RWPE2 (cell line): ENCODE measurements at regions not wholly inside any gene's neighbourhood (a gene's known extent, or its start where the extent isn't known, plus 50 kb on each side); places are given as distances from the start of the nearest gene placed in this dataset.

ENCODE experiments used
- ATAC-seq: fragments of 200-7000 bp; cut with Tn5 transposase; 3 replicates; pipeline ENCODE4 v1.9.1; 2021; ENCODE audit warnings: low read depth
- DNase-seq: peaks from one replicate; pipeline ENCODE4 v3.0.0-alpha.2; 2020; ENCODE audit warnings: low spot score
- H3K27ac ChIP-seq: fragments of 450-650 bp; 2 replicates; pipeline ENCODE4 v1.5.1; 2017; ENCODE audit warnings: mild to moderate bottlenecking; ENCODE audit not compliant: poor library complexity, severe bottlenecking
- H3K27me3 ChIP-seq: fragments of 250-450 bp; sonication (Bioruptor Pico); 2 replicates; pipeline ENCODE4 v1.5.1; 2021; ENCODE audit warnings: mild to moderate bottlenecking, moderate library complexity; ENCODE audit not compliant: insufficient read depth, poor library complexity, severe bottlenecking
- H3K36me3 ChIP-seq: fragments of 250-450 bp; sonication (Bioruptor Pico); 2 replicates; pipeline ENCODE4 v1.5.1; 2020; ENCODE audit warnings: low read depth, mild to moderate bottlenecking, moderate library complexity
- H3K4me1 ChIP-seq: fragments of 250-450 bp; sonication (Bioruptor Pico); 2 replicates; pipeline ENCODE4 v1.5.1; 2021; ENCODE audit warnings: mild to moderate bottlenecking, moderate library complexity; ENCODE audit not compliant: insufficient read depth, poor library complexity, severe bottlenecking
- H3K4me3 ChIP-seq: fragments of 250-450 bp; sonication (Bioruptor Pico); 2 replicates; pipeline ENCODE4 v1.5.1; 2021; ENCODE audit warnings: mild to moderate bottlenecking, moderate library complexity; ENCODE audit not compliant: severe bottlenecking
- H3K9me3 ChIP-seq: fragments of 250-450 bp; sonication (Bioruptor Pico); 2 replicates; pipeline ENCODE4 v1.5.1; 2021; ENCODE audit warnings: mild to moderate bottlenecking, moderate library complexity; ENCODE audit not compliant: severe bottlenecking
- CTCF ChIP-seq: fragments of 450-650 bp; IDR thresholded peaks from one replicate; pipeline ENCODE4 v1.5.1; 2017; ENCODE audit warnings: mild to moderate bottlenecking, moderate library complexity; ENCODE audit not compliant: poor library complexity, severe bottlenecking

DNA sequence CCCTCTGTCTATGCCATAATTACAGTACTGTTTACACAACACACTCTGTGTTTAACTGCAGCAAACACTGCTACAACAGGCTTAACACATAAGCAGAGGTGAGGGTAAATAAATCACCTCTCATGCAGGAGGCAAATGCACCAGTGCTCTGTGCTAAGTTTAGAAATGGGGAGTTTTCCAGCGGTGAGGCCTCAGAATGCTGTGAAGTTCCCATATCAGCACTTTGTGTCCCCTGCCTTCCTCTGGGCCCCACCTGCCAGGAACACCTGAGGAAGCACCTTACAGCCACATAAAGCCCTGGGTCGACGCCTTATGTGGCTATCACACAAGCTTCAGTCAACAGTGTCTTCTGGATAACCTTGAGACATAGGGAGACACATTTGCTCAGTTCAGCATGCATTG is 304.5 kb downstream of the HAPSTR1 start:
- Histone ChIP-seq H3K9me3 (no peaks in the 10 kb centered on the region), H3K27me3 (no peaks in the 10 kb centered on the region), H3K27ac (no peak overlapping the region), H3K4me3 (no peak overlapping the region), H3K4me1 (no peaks in the 10 kb centered on the region), H3K36me3 (no peaks in the 10 kb centered on the region)
- no peak for DNase-seq
- no peak for TF ChIP-seq CTCF
- ATAC-seq: no peak

- no peak for ATAC-seq
Measured at GRCh38 chr16:9399573-9399972, 308.1 kb downstream of the HAPSTR1 start.

DNA sequence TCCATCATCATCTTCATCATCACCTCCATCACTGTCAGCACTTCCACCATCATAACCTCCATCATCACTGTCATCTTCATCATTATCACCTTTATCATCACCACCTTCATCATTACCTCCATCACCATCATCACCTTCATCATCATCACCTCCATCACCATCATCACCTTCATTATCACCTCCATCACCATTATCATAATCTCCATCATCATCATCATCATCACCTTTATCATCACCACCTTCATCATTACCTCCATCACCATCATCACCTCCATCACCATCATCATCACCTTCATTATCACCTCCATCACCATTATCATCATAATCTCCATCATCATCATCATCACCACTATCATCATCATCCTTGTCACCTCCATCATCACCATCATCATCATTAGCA is 309.7 kb downstream of the HAPSTR1 start:
- H3K4me3 ChIP-seq: no peak overlapping the region
- DNase-seq (no peak), ATAC-seq (no peak)
- H3K27me3 ChIP-seq: no peaks in the 10 kb centered on the region
- no peak overlapping the region for H3K27ac ChIP-seq
- no peaks in the 10 kb centered on the region for H3K9me3 ChIP-seq
- no peaks in the 10 kb centered on the region for H3K36me3 ChIP-seq
- no peak for TF ChIP-seq CTCF
- H3K4me1 ChIP-seq: no peaks in the 10 kb centered on the region

More at GRCh38 chr16:9399573-9399972, 308.1 kb downstream of the HAPSTR1 start:
- no peaks in the 10 kb centered on the region for H3K4me1 ChIP-seq
- H3K9me3 ChIP-seq: no peaks in the 10 kb centered on the region
- DNase-seq: no peak
- H3K27me3 ChIP-seq: no peaks in the 10 kb centered on the region
- no peak for TF ChIP-seq CTCF
- no peaks in the 10 kb centered on the region for H3K36me3 ChIP-seq
- H3K27ac ChIP-seq: no peak overlapping the region
- no peak overlapping the region for H3K4me3 ChIP-seq

GRCh38 chr16:9402293-9402860 is 310.9 kb downstream of the HAPSTR1 start:
- DNase-seq (no peak), ATAC-seq (no peak)
- no peak for TF ChIP-seq CTCF

DNA sequence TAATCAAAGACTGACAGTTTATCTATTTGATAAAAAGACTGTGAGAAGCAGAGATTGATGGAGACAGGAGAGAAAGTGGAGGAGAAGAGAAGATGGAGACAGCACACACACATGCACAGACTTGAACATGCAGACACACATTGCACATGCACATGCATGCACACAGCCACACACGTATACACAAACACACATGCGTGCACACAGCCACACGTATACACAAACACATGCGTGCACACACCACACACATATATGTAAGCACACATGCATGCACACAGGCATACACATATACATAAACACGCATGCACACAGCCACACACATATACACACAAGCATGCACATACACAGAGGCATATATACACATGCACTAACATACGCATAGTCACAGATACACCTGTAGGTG is 313.4 kb downstream of the HAPSTR1 start:
- DNase-seq (no peak), ATAC-seq (no peak)
- TF ChIP-seq CTCF: no peak
- no peaks in the 10 kb centered on the region for H3K9me3 ChIP-seq
- no peaks in the 10 kb centered on the region for H3K27me3 ChIP-seq
- H3K36me3 ChIP-seq: no peaks in the 10 kb centered on the region
- H3K4me3 ChIP-seq: no peak overlapping the region
- no peak overlapping the region for H3K27ac ChIP-seq
- no peaks in the 10 kb centered on the region for H3K4me1 ChIP-seq

More at GRCh38 chr16:9402293-9402860, 310.9 kb downstream of the HAPSTR1 start:
- Histone ChIP-seq H3K27ac (no peak overlapping the region), H3K4me1 (no peaks in the 10 kb centered on the region), H3K27me3 (no peaks in the 10 kb centered on the region), H3K9me3 (no peaks in the 10 kb centered on the region), H3K36me3 (no peaks in the 10 kb centered on the region), H3K4me3 (no peak overlapping the region)
